ENCODE measurements at regions not wholly inside any gene's neighbourhood (a gene's known extent, or its start where the extent isn't known, plus 50 kb on each side); places are given as distances from the start of the nearest gene placed in this dataset.

GRCh38 chr1:30478799-30479563, 244.4 kb downstream of the MATN1 start:
- no peaks in the 10 kb centered on the region for H3K4me1 Mint-ChIP-seq (ENCODE audit: low read depth)
- peak; percentile 57 for DNase-seq (ENCODE audit: low spot score)
- peaks cover 8% of the 10 kb centered on the region for H3K36me3 Mint-ChIP-seq (ENCODE audit: low read depth)
- no peak for TF ChIP-seq CTCF (IDR thresholded peaks at IDR 0.05)
- no peak overlapping the region for H3K27ac Mint-ChIP-seq (ENCODE audit: unreplicated experiment)
- no peak overlapping the region for H3K4me3 Mint-ChIP-seq (ENCODE audit: unreplicated experiment)
- H3K27me3 Mint-ChIP-seq (ENCODE audit: low read depth) = peaks cover 5% of the 10 kb centered on the region
- peaks cover 34% of the 10 kb centered on the region for H3K9me3 Mint-ChIP-seq (ENCODE audit: low read depth)

- Mint-ChIP-seq H3K4me3 (ENCODE audit: unreplicated experiment) (no peak overlapping the region), H3K27me3 (ENCODE audit: low read depth) (peaks cover 5% of the 10 kb centered on the region), H3K27ac (ENCODE audit: unreplicated experiment) (no peak overlapping the region), H3K36me3 (ENCODE audit: low read depth) (peaks cover 8% of the 10 kb centered on the region), H3K4me1 (ENCODE audit: low read depth) (no peaks in the 10 kb centered on the region), H3K9me3 (ENCODE audit: low read depth) (peaks cover 31% of the 10 kb centered on the region)
- TF ChIP-seq CTCF (IDR thresholded peaks at IDR 0.05) = no peak
- no peak for DNase-seq (ENCODE audit: low spot score)
These were observed 245.1 kb downstream of the MATN1 start for GRCh38 chr1:30478283-30478682.

- DNase-seq (ENCODE audit: low spot score) = peak; percentile 49
- no peaks in the 10 kb centered on the region for H3K4me1 Mint-ChIP-seq (ENCODE audit: low read depth)
- H3K27me3 Mint-ChIP-seq (ENCODE audit: low read depth) = peaks cover 5% of the 10 kb centered on the region
- no peak overlapping the region for H3K4me3 Mint-ChIP-seq (ENCODE audit: unreplicated experiment)
- no peak overlapping the region for H3K27ac Mint-ChIP-seq (ENCODE audit: unreplicated experiment)
- peaks cover 26% of the 10 kb centered on the region for H3K9me3 Mint-ChIP-seq (ENCODE audit: low read depth)
- peaks cover 8% of the 10 kb centered on the region for H3K36me3 Mint-ChIP-seq (ENCODE audit: low read depth)
- no peak for TF ChIP-seq CTCF (IDR thresholded peaks at IDR 0.05)
These were observed 245.8 kb downstream of the MATN1 start for GRCh38 chr1:30477588-30477987.

- Mint-ChIP-seq H3K4me3 (ENCODE audit: unreplicated experiment) (no peak overlapping the region), H3K36me3 (ENCODE audit: low read depth) (peaks cover 7% of the 10 kb centered on the region), H3K9me3 (ENCODE audit: low read depth) (peaks cover 20% of the 10 kb centered on the region), H3K4me1 (ENCODE audit: low read depth) (no peaks in the 10 kb centered on the region), H3K27ac (ENCODE audit: unreplicated experiment) (no peak overlapping the region), H3K27me3 (ENCODE audit: low read depth) (peaks cover 5% of the 10 kb centered on the region)
- TF ChIP-seq CTCF (IDR thresholded peaks at IDR 0.05) = no peak
- no peak for DNase-seq (ENCODE audit: low spot score)
These were observed 246.4 kb downstream of the MATN1 start for GRCh38 chr1:30476911-30477459.

GRCh38 chr1:30476476-30476875, 246.9 kb downstream of the MATN1 start:
- no peak for DNase-seq (ENCODE audit: low spot score)
- H3K36me3 Mint-ChIP-seq (ENCODE audit: low read depth) = peaks cover 3% of the 10 kb centered on the region
- H3K9me3 Mint-ChIP-seq (ENCODE audit: low read depth) = peaks cover 15% of the 10 kb centered on the region
- H3K4me1 Mint-ChIP-seq (ENCODE audit: low read depth) = no peaks in the 10 kb centered on the region
- no peak overlapping the region for H3K27ac Mint-ChIP-seq (ENCODE audit: unreplicated experiment)
- H3K4me3 Mint-ChIP-seq (ENCODE audit: unreplicated experiment) = no peak overlapping the region
- H3K27me3 Mint-ChIP-seq (ENCODE audit: low read depth) = peaks cover 5% of the 10 kb centered on the region
- no peak for TF ChIP-seq CTCF (IDR thresholded peaks at IDR 0.05)
